HepG2 (cell line): ENCODE measurements at regions not wholly inside any gene's neighbourhood (a gene's known extent, or its start where the extent isn't known, plus 50 kb on each side); places are given as distances from the start of the nearest gene placed in this dataset.
"Not testable (repeated sequence)": the region's sequence is repeated elsewhere in the genome, so short reads cannot be mapped to it uniquely, and the experiment has no call there.

ENCODE experiments used
- EP300 ChIP-seq, 3 experiments: sonication (generic) in 1 of 3; formaldehyde crosslinking in 1 of 3; IDR thresholded peaks; 2 replicates each; pipeline versions ENCODE4 v1.5.1 to v1.6.1; 2011 to 2020; ENCODE audit warnings: low read depth in 2 of 3, low read length in 2 of 3, borderline replicate concordance in 1 of 3, improper control_type of control experiment in 1 of 3, mild to moderate bottlenecking in 1 of 3, missing genetic modification reagents in 1 of 3, moderate library complexity in 1 of 3
- FOXJ3 ChIP-seq: sonication (generic); formaldehyde crosslinking; IDR thresholded peaks from 2 replicates; pipeline ENCODE4 v1.4.0; 2020; ENCODE audit warnings: missing genetic modification reagents, mild to moderate bottlenecking, borderline replicate concordance
- GATAD2A ChIP-seq: IDR thresholded peaks from 2 replicates; pipeline ENCODE4 v1.6.1; 2016
- HNF4A ChIP-seq: sonication (generic); formaldehyde crosslinking; IDR thresholded peaks from 2 replicates; pipeline ENCODE4 v1.4.0; 2020; ENCODE audit warnings: missing genetic modification reagents
- ISL2 ChIP-seq: sonication (generic); formaldehyde crosslinking; IDR thresholded peaks from 2 replicates; pipeline ENCODE4 v1.5.0; 2020; ENCODE audit warnings: missing genetic modification reagents
- NFIC ChIP-seq: IDR thresholded peaks from 2 replicates; pipeline ENCODE4 v1.6.1; 2012; ENCODE audit warnings: mild to moderate bottlenecking, low read length, inconsistent platforms
- ZNF264 ChIP-seq: sonication (generic); formaldehyde crosslinking; IDR thresholded peaks from 2 replicates; pipeline ENCODE4 v1.4.0; 2020; ENCODE audit warnings: missing genetic modification reagents
- ZNF556 ChIP-seq: sonication (generic); formaldehyde crosslinking; IDR thresholded peaks from 2 replicates; pipeline ENCODE4 v1.4.0; 2020; ENCODE audit warnings: mild to moderate bottlenecking, missing genetic modification reagents, borderline replicate concordance
- ZSCAN20 ChIP-seq: sonication (generic); formaldehyde crosslinking; IDR thresholded peaks from 2 replicates; pipeline ENCODE4 v1.4.0; 2020; ENCODE audit warnings: missing genetic modification reagents, mild to moderate bottlenecking, borderline replicate concordance
- TF ChIP-seq, protein P1 (sequence below): sonication (generic); formaldehyde crosslinking; conservative IDR thresholded peaks from 2 replicates; pipeline ENCODE4 v1.4.0; 2020; ENCODE audit warnings: mild to moderate bottlenecking, missing genetic modification reagents, moderate library complexity
- TF ChIP-seq, protein P2 (sequence below): sonication (generic); formaldehyde crosslinking; IDR thresholded peaks from 2 replicates; pipeline ENCODE4 v1.4.0; 2020; ENCODE audit warnings: missing genetic modification reagents
- TF ChIP-seq, protein P3 (sequence below): sonication (generic); formaldehyde crosslinking; IDR thresholded peaks from 2 replicates; pipeline ENCODE4 v1.4.0; 2020; ENCODE audit warnings: missing genetic modification reagents
- TF ChIP-seq, protein P4 (sequence below): sonication (generic); formaldehyde crosslinking; IDR thresholded peaks from 2 replicates; pipeline ENCODE4 v1.4.0; 2020; ENCODE audit warnings: mild to moderate bottlenecking, missing genetic modification reagents, borderline replicate concordance
- TF ChIP-seq, protein P5 (sequence below): sonication (generic); formaldehyde crosslinking; IDR thresholded peaks from 2 replicates; pipeline ENCODE4 v1.5.1; 2020; ENCODE audit warnings: mild to moderate bottlenecking, missing genetic modification reagents

DNA sequence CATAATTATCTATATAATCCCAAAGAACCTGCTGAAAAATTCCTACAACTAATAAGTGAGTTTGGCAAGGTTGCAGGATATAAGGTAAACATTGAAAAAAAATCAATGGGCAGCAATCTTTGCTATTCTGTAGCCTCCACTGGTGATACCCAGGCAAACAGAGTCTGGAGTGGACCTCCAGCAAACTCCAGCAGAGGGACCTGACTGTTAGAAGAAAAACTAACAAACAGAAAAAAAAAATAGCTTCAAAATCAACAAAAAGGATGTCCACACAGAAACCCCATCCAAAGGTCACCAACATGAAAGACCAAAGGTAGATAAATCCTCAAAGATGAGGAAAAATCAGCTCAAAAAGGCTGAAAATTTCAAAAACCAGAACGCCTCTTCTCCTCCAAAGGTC, 128.9 kb upstream of the PJA2 start (continued):
- TF ChIP-seq, protein P1, sequence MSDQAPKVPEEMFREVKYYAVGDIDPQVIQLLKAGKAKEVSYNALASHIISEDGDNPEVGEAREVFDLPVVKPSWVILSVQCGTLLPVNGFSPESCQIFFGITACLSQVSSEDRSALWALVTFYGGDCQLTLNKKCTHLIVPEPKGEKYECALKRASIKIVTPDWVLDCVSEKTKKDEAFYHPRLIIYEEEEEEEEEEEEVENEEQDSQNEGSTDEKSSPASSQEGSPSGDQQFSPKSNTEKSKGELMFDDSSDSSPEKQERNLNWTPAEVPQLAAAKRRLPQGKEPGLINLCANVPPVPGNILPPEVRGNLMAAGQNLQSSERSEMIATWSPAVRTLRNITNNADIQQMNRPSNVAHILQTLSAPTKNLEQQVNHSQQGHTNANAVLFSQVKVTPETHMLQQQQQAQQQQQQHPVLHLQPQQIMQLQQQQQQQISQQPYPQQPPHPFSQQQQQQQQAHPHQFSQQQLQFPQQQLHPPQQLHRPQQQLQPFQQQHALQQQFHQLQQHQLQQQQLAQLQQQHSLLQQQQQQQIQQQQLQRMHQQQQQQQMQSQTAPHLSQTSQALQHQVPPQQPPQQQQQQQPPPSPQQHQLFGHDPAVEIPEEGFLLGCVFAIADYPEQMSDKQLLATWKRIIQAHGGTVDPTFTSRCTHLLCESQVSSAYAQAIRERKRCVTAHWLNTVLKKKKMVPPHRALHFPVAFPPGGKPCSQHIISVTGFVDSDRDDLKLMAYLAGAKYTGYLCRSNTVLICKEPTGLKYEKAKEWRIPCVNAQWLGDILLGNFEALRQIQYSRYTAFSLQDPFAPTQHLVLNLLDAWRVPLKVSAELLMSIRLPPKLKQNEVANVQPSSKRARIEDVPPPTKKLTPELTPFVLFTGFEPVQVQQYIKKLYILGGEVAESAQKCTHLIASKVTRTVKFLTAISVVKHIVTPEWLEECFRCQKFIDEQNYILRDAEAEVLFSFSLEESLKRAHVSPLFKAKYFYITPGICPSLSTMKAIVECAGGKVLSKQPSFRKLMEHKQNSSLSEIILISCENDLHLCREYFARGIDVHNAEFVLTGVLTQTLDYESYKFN (CRISPR knock-in tag): peak; percentile 91
- TF ChIP-seq GATAD2A (CRISPR knock-in tag) (peak; percentile 92), NFIC (peak; percentile 80), ISL2 (CRISPR knock-in tag) (peak; percentile 84), ZNF264 (CRISPR knock-in tag) (peak; percentile 75), FOXJ3 (CRISPR knock-in tag) (peak; percentile 89; the same call in 1 of the 2 replicates), ZNF556 (CRISPR knock-in tag) (peak; percentile 34; the same call in 1 of the 2 replicates), HNF4A (CRISPR knock-in tag) (peak; percentile 83), ZSCAN20 (CRISPR knock-in tag) (peak; percentile 62; the same call in 1 of the 2 replicates), EP300 (IDR thresholded peaks at IDR 0.05; ENCODE audit: low read depth in 2 of 2, low read length in 2 of 2) (peak in 1 of 2 experiments; percentile 71; a peak in 2 of 4 replicates)
- TF ChIP-seq, protein P2, sequence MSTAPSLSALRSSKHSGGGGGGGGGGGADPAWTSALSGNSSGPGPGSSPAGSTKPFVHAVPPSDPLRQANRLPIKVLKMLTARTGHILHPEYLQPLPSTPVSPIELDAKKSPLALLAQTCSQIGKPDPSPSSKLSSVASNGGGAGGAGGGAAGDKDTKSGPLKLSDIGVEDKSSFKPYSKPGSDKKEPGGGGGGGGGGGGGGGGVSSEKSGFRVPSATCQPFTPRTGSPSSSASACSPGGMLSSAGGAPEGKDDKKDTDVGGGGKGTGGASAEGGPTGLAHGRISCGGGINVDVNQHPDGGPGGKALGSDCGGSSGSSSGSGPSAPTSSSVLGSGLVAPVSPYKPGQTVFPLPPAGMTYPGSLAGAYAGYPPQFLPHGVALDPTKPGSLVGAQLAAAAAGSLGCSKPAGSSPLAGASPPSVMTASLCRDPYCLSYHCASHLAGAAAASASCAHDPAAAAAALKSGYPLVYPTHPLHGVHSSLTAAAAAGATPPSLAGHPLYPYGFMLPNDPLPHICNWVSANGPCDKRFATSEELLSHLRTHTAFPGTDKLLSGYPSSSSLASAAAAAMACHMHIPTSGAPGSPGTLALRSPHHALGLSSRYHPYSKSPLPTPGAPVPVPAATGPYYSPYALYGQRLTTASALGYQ: peak; percentile 62; the same call in 1 of the 2 replicates
- TF ChIP-seq, protein P3, sequence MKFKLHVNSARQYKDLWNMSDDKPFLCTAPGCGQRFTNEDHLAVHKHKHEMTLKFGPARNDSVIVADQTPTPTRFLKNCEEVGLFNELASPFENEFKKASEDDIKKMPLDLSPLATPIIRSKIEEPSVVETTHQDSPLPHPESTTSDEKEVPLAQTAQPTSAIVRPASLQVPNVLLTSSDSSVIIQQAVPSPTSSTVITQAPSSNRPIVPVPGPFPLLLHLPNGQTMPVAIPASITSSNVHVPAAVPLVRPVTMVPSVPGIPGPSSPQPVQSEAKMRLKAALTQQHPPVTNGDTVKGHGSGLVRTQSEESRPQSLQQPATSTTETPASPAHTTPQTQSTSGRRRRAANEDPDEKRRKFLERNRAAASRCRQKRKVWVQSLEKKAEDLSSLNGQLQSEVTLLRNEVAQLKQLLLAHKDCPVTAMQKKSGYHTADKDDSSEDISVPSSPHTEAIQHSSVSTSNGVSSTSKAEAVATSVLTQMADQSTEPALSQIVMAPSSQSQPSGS (CRISPR knock-in tag): peak; percentile 41; the same call in 1 of the 2 replicates
- TF ChIP-seq EP300 (CRISPR knock-in tag; IDR thresholded peaks at IDR 0.05; ENCODE audit: borderline replicate concordance): not testable (repeated sequence)
- TF ChIP-seq, protein P4, sequence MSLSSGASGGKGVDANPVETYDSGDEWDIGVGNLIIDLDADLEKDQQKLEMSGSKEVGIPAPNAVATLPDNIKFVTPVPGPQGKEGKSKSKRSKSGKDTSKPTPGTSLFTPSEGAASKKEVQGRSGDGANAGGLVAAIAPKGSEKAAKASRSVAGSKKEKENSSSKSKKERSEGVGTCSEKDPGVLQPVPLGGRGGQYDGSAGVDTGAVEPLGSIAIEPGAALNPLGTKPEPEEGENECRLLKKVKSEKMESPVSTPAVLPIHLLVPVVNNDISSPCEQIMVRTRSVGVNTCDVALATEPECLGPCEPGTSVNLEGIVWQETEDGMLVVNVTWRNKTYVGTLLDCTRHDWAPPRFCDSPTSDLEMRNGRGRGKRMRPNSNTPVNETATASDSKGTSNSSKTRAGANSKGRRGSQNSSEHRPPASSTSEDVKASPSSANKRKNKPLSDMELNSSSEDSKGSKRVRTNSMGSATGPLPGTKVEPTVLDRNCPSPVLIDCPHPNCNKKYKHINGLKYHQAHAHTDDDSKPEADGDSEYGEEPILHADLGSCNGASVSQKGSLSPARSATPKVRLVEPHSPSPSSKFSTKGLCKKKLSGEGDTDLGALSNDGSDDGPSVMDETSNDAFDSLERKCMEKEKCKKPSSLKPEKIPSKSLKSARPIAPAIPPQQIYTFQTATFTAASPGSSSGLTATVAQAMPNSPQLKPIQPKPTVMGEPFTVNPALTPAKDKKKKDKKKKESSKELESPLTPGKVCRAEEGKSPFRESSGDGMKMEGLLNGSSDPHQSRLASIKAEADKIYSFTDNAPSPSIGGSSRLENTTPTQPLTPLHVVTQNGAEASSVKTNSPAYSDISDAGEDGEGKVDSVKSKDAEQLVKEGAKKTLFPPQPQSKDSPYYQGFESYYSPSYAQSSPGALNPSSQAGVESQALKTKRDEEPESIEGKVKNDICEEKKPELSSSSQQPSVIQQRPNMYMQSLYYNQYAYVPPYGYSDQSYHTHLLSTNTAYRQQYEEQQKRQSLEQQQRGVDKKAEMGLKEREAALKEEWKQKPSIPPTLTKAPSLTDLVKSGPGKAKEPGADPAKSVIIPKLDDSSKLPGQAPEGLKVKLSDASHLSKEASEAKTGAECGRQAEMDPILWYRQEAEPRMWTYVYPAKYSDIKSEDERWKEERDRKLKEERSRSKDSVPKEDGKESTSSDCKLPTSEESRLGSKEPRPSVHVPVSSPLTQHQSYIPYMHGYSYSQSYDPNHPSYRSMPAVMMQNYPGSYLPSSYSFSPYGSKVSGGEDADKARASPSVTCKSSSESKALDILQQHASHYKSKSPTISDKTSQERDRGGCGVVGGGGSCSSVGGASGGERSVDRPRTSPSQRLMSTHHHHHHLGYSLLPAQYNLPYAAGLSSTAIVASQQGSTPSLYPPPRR: peak; percentile 26; the same call in 1 of the 2 replicates
- TF ChIP-seq, protein P5, sequence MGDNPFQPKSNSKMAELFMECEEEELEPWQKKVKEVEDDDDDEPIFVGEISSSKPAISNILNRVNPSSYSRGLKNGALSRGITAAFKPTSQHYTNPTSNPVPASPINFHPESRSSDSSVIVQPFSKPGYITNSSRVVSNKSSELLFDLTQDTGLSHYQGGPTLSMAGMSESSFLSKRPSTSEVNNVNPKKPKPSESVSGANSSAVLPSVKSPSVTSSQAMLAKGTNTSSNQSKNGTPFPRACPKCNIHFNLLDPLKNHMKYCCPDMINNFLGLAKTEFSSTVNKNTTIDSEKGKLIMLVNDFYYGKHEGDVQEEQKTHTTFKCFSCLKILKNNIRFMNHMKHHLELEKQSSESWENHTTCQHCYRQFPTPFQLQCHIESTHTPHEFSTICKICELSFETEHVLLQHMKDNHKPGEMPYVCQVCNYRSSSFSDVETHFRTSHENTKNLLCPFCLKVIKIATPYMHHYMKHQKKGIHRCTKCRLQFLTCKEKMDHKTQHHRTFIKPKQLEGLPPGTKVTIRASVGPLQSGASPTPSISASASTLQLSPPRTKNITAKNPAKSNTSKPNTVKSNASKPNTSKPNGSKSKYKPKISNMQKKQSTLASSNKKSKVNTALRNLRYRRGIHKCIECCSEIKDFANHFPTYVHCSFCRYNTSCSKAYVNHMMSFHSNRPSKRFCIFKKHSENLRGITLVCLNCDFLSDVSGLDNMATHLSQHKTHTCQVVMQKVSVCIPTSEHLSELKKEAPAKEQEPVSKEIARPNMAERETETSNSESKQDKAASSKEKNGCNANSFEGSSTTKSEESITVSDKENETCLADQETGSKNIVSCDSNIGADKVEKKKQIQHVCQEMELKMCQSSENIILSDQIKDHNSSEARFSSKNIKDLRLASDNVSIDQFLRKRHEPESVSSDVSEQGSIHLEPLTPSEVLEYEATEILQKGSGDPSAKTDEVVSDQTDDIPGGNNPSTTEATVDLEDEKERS (CRISPR knock-in tag): peak; percentile 69; the same call in 1 of the 2 replicates
